ENCODE measurements at regions not wholly inside any gene's neighbourhood (a gene's known extent, or its start where the extent isn't known, plus 50 kb on each side); places are given as distances from the start of the nearest gene placed in this dataset.

GRCh38 chr13:99750951-99751350, 220.6 kb downstream of the ZIC5 start:
- Histone ChIP-seq H3K9ac (ENCODE audit: insufficient read depth, low read depth, low read length) (no peak overlapping the region), H3K4me1 (ENCODE audit: insufficient read depth, low read length) (peaks cover 11% of the 10 kb centered on the region), H3K36me3 (replicated peaks in 1 of 2; ENCODE audit: control insufficient read depth in 1 of 2, insufficient read depth in 2 of 2, low read length in 2 of 2) (no peaks in the 10 kb centered on the region), H2AFZ (ENCODE audit: low read length) (no peak overlapping the region), H3K27ac (ENCODE audit: extremely low read length, insufficient read depth, low read length) (no peak overlapping the region), H3K9me3 (ENCODE audit: low read length) (no peaks in the 10 kb centered on the region), H3K4me2 (ENCODE audit: low read depth, low read length) (no peak overlapping the region), H3K4me3 (replicated peaks in 1 of 3; ENCODE audit: insufficient read depth in 1 of 3, low read depth in 2 of 3, low read length in 3 of 3) (no peak overlapping the region), H3K27me3 (ENCODE audit: control insufficient read depth in 1 of 2, insufficient read depth in 2 of 2, low read length in 2 of 2) (no peaks in the 10 kb centered on the region), H4K20me1 (ENCODE audit: insufficient read depth, low read length) (no peaks in the 10 kb centered on the region), H3K79me2 (ENCODE audit: insufficient read depth, low read length) (no peaks in the 10 kb centered on the region)
- ChIA-PET CTCF (ENCODE audit: low intra/inter-chr PET ratio, low total read pairs) (no interaction called here), POLR2A (no interaction called here)
- in situ Hi-C loops (cut with HindIII; ENCODE audit: extremely low pct_ligation_motif_present, low pct_unique_long_range_greater_than_20kb) (no loop called here), intact Hi-C loops (cut with micrococcal nuclease; ENCODE audit: unreplicated experiment) (no loop called here)
- BruUV-seq (replicated peaks), result no TSS peak
- 93% methylated on average over 8 of the region's 8 CpGs for WGBS (ENCODE audit: low lambda C conversion rate)
- no peak for DNase-seq (ENCODE audit: low spot score)
- no peak for ATAC-seq
- FAIRE-seq, result no peak
- TF ChIP-seq TRIM24 (CRISPR knock-in tag; IDR thresholded peaks at IDR 0.05), result no peak
- no peak for TF ChIP-seq ZNF816 (CRISPR knock-in tag; IDR thresholded peaks at IDR 0.05; ENCODE audit: borderline replicate concordance)
- TF ChIP-seq ZFP36L2 (CRISPR knock-in tag; IDR thresholded peaks at IDR 0.05), result no peak
- no peak for TF ChIP-seq ZNF616 (CRISPR knock-in tag; IDR thresholded peaks at IDR 0.05; ENCODE audit: low read depth)
- TF ChIP-seq ZNF33B (CRISPR knock-in tag; IDR thresholded peaks at IDR 0.05), result no peak
- TF ChIP-seq, protein P1, sequence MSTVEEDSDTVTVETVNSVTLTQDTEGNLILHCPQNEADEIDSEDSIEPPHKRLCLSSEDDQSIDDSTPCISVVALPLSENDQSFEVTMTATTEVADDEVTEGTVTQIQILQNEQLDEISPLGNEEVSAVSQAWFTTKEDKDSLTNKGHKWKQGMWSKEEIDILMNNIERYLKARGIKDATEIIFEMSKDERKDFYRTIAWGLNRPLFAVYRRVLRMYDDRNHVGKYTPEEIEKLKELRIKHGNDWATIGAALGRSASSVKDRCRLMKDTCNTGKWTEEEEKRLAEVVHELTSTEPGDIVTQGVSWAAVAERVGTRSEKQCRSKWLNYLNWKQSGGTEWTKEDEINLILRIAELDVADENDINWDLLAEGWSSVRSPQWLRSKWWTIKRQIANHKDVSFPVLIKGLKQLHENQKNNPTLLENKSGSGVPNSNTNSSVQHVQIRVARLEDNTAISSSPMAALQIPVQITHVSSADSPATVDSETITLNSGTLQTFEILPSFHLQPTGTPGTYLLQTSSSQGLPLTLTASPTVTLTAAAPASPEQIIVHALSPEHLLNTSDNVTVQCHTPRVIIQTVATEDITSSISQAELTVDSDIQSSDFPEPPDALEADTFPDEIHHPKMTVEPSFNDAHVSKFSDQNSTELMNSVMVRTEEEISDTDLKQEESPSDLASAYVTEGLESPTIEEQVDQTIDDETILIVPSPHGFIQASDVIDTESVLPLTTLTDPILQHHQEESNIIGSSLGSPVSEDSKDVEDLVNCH (CRISPR knock-in tag; IDR thresholded peaks at IDR 0.05), result no peak
- TF ChIP-seq NFAT5 (CRISPR knock-in tag; IDR thresholded peaks at IDR 0.05), result no peak
- TF ChIP-seq, protein P2, sequence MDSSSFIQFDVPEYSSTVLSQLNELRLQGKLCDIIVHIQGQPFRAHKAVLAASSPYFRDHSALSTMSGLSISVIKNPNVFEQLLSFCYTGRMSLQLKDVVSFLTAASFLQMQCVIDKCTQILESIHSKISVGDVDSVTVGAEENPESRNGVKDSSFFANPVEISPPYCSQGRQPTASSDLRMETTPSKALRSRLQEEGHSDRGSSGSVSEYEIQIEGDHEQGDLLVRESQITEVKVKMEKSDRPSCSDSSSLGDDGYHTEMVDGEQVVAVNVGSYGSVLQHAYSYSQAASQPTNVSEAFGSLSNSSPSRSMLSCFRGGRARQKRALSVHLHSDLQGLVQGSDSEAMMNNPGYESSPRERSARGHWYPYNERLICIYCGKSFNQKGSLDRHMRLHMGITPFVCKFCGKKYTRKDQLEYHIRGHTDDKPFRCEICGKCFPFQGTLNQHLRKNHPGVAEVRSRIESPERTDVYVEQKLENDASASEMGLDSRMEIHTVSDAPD (CRISPR knock-in tag; IDR thresholded peaks at IDR 0.05), result no peak
- TF ChIP-seq, protein P3, sequence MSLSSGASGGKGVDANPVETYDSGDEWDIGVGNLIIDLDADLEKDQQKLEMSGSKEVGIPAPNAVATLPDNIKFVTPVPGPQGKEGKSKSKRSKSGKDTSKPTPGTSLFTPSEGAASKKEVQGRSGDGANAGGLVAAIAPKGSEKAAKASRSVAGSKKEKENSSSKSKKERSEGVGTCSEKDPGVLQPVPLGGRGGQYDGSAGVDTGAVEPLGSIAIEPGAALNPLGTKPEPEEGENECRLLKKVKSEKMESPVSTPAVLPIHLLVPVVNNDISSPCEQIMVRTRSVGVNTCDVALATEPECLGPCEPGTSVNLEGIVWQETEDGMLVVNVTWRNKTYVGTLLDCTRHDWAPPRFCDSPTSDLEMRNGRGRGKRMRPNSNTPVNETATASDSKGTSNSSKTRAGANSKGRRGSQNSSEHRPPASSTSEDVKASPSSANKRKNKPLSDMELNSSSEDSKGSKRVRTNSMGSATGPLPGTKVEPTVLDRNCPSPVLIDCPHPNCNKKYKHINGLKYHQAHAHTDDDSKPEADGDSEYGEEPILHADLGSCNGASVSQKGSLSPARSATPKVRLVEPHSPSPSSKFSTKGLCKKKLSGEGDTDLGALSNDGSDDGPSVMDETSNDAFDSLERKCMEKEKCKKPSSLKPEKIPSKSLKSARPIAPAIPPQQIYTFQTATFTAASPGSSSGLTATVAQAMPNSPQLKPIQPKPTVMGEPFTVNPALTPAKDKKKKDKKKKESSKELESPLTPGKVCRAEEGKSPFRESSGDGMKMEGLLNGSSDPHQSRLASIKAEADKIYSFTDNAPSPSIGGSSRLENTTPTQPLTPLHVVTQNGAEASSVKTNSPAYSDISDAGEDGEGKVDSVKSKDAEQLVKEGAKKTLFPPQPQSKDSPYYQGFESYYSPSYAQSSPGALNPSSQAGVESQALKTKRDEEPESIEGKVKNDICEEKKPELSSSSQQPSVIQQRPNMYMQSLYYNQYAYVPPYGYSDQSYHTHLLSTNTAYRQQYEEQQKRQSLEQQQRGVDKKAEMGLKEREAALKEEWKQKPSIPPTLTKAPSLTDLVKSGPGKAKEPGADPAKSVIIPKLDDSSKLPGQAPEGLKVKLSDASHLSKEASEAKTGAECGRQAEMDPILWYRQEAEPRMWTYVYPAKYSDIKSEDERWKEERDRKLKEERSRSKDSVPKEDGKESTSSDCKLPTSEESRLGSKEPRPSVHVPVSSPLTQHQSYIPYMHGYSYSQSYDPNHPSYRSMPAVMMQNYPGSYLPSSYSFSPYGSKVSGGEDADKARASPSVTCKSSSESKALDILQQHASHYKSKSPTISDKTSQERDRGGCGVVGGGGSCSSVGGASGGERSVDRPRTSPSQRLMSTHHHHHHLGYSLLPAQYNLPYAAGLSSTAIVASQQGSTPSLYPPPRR (CRISPR knock-in tag; IDR thresholded peaks at IDR 0.05; ENCODE audit: borderline replicate concordance), result no peak
- TF ChIP-seq IKZF1 (IDR thresholded peaks at IDR 0.05), result no peak
- TF ChIP-seq SIN3A (IDR thresholded peaks at IDR 0.05; ENCODE audit: borderline replicate concordance, low read depth, low read length), result no peak
